Esophagus muscularis mucosa (tissue), 4 donors: ENCODE measurements at regions not wholly inside any gene's neighbourhood (a gene's known extent, or its start where the extent isn't known, plus 50 kb on each side); places are given as distances from the start of the nearest gene placed in this dataset.

Experiments
- DNase-seq: peaks from one replicate; pipeline ENCODE4 v3.0.0-alpha.2; 2017; ENCODE audit errors: extremely low spot score
- H3K27ac ChIP-seq, 4 donors: fragments of 200-600 bp; sonication (generic); replicated peaks in 1 of 4; 1 replicate in 3 of 4; 2 replicates in 1 of 4; pipeline ENCODE4 v1.5.1; 2016 to 2019; ENCODE audit warnings: mild to moderate bottlenecking in 1 of 4
- H3K27me3 ChIP-seq, 4 donors: fragments of 200-600 bp; sonication (generic); one replicate each; pipeline versions ENCODE4 v1.5.1 to v1.6.0; 2016 to 2019
- H3K36me3 ChIP-seq, 4 donors: fragments of 200-600 bp; sonication (generic); one replicate each; pipeline ENCODE4 v1.5.1; 2016 to 2019
- H3K4me1 ChIP-seq, 4 donors: fragments of 200-600 bp; sonication (generic); one replicate each; pipeline ENCODE4 v1.5.1; 2016 to 2019
- H3K4me3 ChIP-seq, 4 donors: fragments of 200-600 bp; sonication (generic); 1 replicate in 2 of 4; 2 replicates in 2 of 4; pipeline ENCODE4 v1.5.1; 2016 to 2019; ENCODE audit warnings: mild to moderate bottlenecking in 4 of 4, moderate library complexity in 1 of 4
- H3K9me3 ChIP-seq, 4 donors: fragments of 200-600 bp; sonication (generic); 1 replicate in 3 of 4; 2 replicates in 1 of 4; pipeline ENCODE4 v1.5.1; 2016 to 2019
- EP300 ChIP-seq: sonication (generic); formaldehyde crosslinking; IDR thresholded peaks from one replicate; pipeline ENCODE4 v1.6.1; 2017; ENCODE audit warnings: antibody characterized with exemption
- POLR2A ChIP-seq: fragments of 450-650 bp; IDR thresholded peaks from one replicate; pipeline ENCODE4 v1.6.1; 2017; ENCODE audit warnings: antibody characterized with exemption, moderate library complexity, mild to moderate bottlenecking, low read depth
- POLR2AphosphoS5 ChIP-seq, 2 donors: sonication (generic); formaldehyde crosslinking; IDR thresholded peaks; one replicate each; pipeline ENCODE4 v1.6.1; 2017; ENCODE audit warnings: antibody characterized with exemption in 2 of 2
- WGBS: methylation state at CpG from one replicate; pipeline ENCODE4 v1.1.5; 2018; 5-methylcytosine and 5-hydroxymethylcytosine counted together
- intact Hi-C: fragments of 100-400 bp; cut with DNase I; formaldehyde crosslinking; loops from one replicate; pipeline ENCODE4 v1.15.1; 2023
- TF ChIP-seq, protein P1 (sequence below), 3 experiments: fragments of 200-600 bp in 2 of 3; fragments of 450-650 bp in 1 of 3; sonication (generic) in 2 of 3; IDR thresholded peaks; one replicate each; pipeline ENCODE4 v1.5.1; 2017 to 2019; ENCODE audit warnings: antibody characterized with exemption in 3 of 3, mild to moderate bottlenecking in 2 of 3, moderate library complexity in 1 of 3

DNA sequence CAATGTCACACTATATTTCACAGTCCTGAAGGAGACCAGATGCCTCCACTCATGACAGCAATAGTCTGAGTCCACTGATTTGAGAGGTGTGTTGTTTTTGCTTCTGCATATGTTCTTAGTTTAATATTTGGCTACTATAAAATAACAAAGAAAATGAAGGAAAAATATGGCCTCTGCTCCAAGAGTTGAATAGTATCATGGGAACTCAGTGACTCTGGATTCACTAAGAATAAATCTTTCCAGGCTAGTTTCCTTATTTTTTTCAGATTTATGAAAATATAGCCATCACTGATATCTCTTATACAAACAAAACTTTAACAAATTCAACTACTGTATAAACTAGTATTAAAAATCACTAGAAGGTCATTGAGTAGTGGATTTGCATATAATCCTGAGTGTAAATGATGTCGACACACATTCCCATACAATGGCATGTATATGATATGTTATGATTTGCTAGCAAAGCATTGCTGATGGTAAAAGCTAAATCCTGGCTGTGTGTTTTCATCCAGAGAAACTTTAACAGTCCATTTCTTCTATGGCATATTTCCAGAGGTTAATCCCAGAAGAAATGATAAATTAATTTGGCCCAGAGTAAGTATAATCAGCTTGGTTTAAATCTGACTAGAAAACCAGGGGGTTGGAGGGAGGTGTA, 66.0 kb upstream of the VIPR2 start:
- H3K36me3 ChIP-seq = no peaks in the 10 kb centered on the region
- 67% methylated on average over 1 of the region's 1 CpG for WGBS
- H3K27ac ChIP-seq = no peak overlapping the region
- no peak overlapping the region for H3K4me3 ChIP-seq
- no peak for DNase-seq
- H3K9me3 ChIP-seq = no peaks in the 10 kb centered on the region
- TF ChIP-seq EP300 = no peak
- TF ChIP-seq POLR2A = no peak
- TF ChIP-seq POLR2AphosphoS5 (IDR thresholded peaks at IDR 0.05) = no peak
- TF ChIP-seq, protein P1, sequence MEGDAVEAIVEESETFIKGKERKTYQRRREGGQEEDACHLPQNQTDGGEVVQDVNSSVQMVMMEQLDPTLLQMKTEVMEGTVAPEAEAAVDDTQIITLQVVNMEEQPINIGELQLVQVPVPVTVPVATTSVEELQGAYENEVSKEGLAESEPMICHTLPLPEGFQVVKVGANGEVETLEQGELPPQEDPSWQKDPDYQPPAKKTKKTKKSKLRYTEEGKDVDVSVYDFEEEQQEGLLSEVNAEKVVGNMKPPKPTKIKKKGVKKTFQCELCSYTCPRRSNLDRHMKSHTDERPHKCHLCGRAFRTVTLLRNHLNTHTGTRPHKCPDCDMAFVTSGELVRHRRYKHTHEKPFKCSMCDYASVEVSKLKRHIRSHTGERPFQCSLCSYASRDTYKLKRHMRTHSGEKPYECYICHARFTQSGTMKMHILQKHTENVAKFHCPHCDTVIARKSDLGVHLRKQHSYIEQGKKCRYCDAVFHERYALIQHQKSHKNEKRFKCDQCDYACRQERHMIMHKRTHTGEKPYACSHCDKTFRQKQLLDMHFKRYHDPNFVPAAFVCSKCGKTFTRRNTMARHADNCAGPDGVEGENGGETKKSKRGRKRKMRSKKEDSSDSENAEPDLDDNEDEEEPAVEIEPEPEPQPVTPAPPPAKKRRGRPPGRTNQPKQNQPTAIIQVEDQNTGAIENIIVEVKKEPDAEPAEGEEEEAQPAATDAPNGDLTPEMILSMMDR (IDR thresholded peaks at IDR 0.05) = no peak
- intact Hi-C loops = no loop called here
- H3K27me3 ChIP-seq = no peaks in the 10 kb centered on the region
- H3K4me1 ChIP-seq = peaks cover 4 to 21% (median 16%) of the 10 kb centered on the region in 4 donors

GRCh38 chr7:159209429-159209828, 64.8 kb upstream of the VIPR2 start:
- intact Hi-C loops = no loop called here
- WGBS = 72% methylated on average over 3 of the region's 3 CpGs
- no peaks in the 10 kb centered on the region for H3K36me3 ChIP-seq
- peak; percentile 64 for DNase-seq
- peaks cover 4 to 21% (median 16%) of the 10 kb centered on the region in 4 donors for H3K4me1 ChIP-seq
- no peak overlapping the region for H3K27ac ChIP-seq
- no peaks in the 10 kb centered on the region for H3K9me3 ChIP-seq
- TF ChIP-seq EP300 = no peak
- no peak for TF ChIP-seq POLR2A
- TF ChIP-seq, protein P1 (IDR thresholded peaks at IDR 0.05) = no peak
- TF ChIP-seq POLR2AphosphoS5 (IDR thresholded peaks at IDR 0.05) = no peak
- H3K4me3 ChIP-seq = no peak overlapping the region
- H3K27me3 ChIP-seq = no peaks in the 10 kb centered on the region

DNA sequence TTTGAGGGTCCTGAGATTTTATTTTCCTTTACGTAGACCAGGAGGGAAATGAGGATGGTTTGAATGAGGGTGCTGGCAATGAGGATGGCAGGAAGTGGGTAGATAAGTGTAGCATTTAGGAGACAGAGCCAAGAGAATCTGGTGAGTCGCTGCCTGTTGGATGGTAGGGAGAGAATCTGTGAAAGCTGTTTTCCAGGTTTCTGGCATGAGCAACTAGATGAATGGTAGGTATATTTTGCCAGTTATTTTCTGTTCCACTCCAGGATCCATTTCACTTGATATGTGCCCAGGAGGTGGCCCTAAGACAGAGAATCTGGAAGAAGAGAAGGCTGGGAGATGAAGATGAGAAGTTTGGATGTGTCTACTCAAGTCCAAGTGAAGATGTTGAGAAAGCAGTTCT, 63.3 kb upstream of the VIPR2 start:
- intact Hi-C loops = no loop called here
- Histone ChIP-seq H3K27me3 (no peaks in the 10 kb centered on the region), H3K4me1 (peaks cover 4 to 21% (median 16%) of the 10 kb centered on the region in 4 donors), H3K4me3 (no peak overlapping the region), H3K27ac (no peak overlapping the region), H3K9me3 (no peaks in the 10 kb centered on the region), H3K36me3 (no peaks in the 10 kb centered on the region)
- DNase-seq = peak; percentile 53
- TF ChIP-seq EP300 = no peak
- TF ChIP-seq, protein P1 (IDR thresholded peaks at IDR 0.05) = no peak
- no peak for TF ChIP-seq POLR2AphosphoS5 (IDR thresholded peaks at IDR 0.05)
- no peak for TF ChIP-seq POLR2A
- WGBS = 85% methylated on average over 2 of the region's 2 CpGs

DNA sequence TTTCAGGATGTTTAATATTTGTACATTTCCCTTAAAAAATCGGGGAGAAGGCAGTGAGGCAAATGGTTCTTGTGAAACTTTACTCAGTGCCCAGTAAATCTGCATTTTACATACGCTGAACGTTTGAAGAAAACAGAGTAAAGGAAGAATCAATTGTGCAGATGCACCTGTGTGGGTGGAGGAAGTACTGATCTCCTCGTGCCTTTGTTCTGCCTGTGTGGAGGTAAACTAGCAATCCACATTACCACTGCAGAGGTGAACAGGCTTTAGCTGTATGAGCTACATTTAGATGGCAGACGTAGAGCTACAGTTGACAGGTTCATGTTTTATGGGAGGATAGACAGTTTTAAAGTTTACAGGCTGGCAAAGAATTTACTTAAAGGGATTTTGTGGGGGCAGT, 62.7 kb upstream of the VIPR2 start:
- Histone ChIP-seq H3K27me3 (no peaks in the 10 kb centered on the region), H3K36me3 (no peaks in the 10 kb centered on the region), H3K4me3 (no peak overlapping the region), H3K27ac (no peak overlapping the region), H3K4me1 (peaks cover 4 to 21% (median 16%) of the 10 kb centered on the region in 4 donors), H3K9me3 (no peaks in the 10 kb centered on the region)
- 57% methylated on average over 5 of the region's 5 CpGs for WGBS
- intact Hi-C loops = no loop called here
- TF ChIP-seq EP300 = no peak
- no peak for TF ChIP-seq POLR2AphosphoS5 (IDR thresholded peaks at IDR 0.05)
- TF ChIP-seq, protein P1 (IDR thresholded peaks at IDR 0.05) = no peak
- no peak for TF ChIP-seq POLR2A
- peak; percentile 37 for DNase-seq

GRCh38 chr7:159205833-159206232, 61.2 kb upstream of the VIPR2 start:
- H3K4me1 ChIP-seq = peaks cover 0 to 7% (median 2%) of the 10 kb centered on the region in 4 donors
- no peaks in the 10 kb centered on the region for H3K9me3 ChIP-seq
- TF ChIP-seq POLR2AphosphoS5 (IDR thresholded peaks at IDR 0.05) (no peak), EP300 (no peak), POLR2A (no peak)
- TF ChIP-seq, protein P1 (IDR thresholded peaks at IDR 0.05) = no peak
- H3K36me3 ChIP-seq = no peaks in the 10 kb centered on the region
- DNase-seq = peak; percentile 68
- H3K4me3 ChIP-seq = no peak overlapping the region
- no peak overlapping the region for H3K27ac ChIP-seq
- WGBS = 86% methylated on average over 5 of the region's 5 CpGs
- H3K27me3 ChIP-seq = no peaks in the 10 kb centered on the region
- intact Hi-C loops = no loop called here
